HG03159 (cell line): ENCODE measurements at regions not wholly inside any gene's neighbourhood (a gene's known extent, or its start where the extent isn't known, plus 50 kb on each side); places are given as distances from the start of the nearest gene placed in this dataset.

Source experiments
- ATAC-seq: cut with Tn5 transposase; IDR thresholded peaks from one replicate; pipeline ENCODE4 v1.9.1; 2021; ENCODE audit warnings: mild to moderate bottlenecking, moderate library complexity; ENCODE audit not compliant: unreplicated experiment

DNA sequence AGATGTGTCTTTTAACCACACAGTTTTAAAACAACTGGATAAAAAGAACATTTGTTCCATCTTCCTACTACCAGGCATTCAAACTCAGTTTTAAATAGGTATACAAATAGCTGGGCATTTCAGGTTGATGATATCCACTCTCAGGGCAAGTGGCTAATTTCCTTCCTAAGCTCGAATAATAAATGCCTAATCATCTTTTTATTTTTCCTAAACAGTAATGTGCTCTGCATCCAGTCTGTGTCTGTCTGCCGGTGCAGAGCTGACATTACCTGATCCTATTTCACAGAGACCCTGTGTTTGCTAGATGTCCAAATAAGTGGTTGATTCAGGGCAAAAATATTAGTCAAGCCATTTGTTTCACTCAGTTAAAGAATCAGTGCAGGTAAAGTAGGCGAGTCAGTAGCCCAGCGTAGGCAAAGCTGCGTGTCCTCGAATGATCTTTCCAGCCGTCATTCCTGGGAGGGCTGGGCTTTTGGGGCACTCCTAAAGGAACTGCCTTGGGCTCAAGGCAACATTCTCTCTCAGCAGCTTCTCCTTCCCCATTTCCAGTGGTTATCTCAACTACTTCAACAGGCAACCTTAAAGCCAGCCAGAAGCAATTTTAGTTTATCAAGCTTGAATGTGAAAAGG, 74.2 kb upstream of the BMP2 start:
- no peak for ATAC-seq

DNA sequence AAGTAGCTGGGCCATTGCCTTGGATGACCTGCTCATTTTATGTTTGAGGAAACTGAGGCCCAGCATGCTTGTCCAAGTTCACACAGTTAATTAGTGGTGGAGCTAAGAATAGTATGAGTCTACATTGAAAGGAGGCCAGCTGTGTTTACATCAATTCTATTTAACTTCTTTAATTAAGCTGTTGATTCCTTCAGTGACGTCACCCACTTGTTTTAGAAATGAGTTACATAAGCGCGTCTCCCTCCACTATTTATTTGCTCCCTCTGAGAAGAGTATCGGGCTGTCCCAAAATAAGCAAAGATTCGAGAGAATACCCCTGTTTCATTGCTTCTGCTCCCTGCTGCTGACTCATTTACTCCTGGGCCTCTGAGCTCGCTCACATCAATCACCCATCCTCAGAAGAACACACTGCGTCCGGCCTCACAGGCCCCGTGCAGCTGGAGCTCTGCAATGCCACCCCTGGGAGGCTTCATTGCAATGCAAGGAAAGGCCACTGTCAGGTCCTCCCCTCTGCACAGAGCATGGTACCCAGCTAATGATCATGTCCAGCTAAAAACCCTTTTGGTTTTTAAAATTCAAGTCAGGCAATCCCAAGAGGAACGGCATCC, 74.8 kb upstream of the BMP2 start:
- no peak for ATAC-seq

DNA sequence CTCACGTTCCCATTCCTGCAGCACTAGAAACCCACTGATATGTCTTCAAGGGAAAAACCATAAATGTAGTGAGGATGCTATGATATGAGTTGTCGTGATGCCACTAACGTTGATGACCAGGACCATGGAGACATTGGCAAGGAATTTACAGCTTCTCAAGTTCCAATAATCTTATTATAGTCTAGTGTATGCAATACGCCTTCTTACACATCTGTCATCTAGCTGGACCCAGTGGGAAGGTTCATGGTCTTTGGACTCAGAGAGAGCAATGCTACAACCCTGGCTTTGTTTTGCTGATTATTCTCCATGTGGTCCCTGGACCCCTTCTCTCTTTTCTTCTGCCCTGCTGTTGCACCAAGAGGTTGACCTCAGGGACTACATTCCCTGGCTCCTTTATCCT, 76.0 kb upstream of the BMP2 start:
- ATAC-seq: no peak

DNA sequence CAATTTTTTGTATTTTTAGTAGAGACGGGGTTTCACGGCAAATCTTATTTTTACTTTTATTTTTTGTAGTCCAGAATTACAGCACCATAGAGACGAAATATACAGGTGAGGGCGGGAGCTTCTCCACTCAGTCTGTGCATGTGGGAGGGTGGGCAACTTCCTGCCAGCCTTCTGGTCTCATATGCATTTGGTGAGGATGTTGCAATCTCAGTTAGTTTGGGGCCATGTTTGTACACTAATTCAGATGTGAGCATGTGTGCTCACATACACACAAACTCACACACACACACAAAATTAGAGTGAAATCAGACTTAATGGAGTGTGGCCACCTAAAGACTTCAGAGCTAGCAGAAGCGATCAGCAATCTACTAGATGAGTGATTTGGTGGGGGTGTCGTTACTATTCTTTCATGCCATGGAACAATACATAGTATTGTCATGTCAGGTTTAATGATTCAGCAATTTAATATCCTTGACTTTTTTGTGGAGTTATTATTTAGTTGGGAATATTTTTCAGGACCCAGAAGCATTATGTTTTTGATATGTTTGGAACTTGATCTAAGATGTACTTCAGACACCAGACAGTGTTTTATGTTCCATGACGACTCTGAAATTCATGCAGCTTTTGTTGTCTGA, 78.0 kb upstream of the BMP2 start:
- ATAC-seq: no peak

DNA sequence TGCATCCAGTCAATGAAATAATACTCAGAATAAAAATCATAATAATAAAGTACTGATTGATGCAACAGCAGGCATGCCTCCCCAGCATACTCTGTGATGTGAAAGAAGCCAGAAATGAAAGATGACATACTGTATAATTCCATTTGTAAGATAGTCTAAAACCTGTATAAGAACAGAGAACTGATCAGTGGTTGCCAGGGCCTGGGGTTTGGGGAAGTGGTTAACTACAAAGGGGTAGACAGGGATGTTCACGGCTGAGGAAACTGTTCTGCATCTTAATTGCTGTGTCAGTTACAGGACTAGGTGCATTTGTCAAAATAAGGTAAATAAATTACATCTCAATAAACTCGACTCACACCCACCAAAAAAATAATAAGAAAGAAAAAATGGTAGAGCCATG, 81.3 kb upstream of the BMP2 start:
- peak; percentile 96 for ATAC-seq

DNA sequence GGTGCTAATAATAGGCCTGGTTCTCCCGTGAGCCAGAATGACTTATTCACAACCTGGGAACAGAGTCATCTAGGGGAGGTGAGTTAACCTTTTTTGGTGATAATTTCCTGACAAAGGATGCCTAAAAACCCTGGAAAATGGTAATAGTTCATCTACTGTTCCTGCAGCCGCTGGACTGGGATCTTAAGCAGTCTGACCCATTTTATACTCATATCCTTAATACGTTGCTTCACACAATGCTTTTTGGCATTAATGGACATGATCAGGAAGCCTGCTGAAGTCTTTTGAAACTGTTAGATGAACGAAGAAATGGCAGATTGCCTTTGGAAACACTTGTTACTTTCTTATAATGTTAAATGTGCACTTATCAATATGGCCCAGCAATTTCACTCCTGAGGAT, 81.9 kb upstream of the BMP2 start:
- ATAC-seq: no peak

DNA sequence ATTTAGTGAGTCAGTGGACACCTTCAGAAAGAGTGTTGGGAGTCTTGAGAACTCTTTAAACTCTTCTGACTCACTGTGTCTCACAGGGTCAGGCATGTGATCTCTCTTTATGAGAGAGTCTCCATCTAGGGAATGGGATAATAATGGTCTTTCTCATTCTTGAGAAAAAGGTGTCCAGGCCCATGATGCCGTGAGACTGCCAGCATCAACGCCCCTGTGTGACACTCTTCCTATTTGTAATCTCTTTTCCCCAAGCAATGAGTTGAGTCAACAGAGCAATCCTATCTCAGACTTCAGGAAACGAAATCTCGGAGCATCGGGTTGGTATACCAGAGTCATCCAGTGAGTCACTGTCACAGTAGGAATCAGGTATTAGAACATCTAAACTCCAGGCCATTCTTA, 82.3 kb upstream of the BMP2 start:
- no peak for ATAC-seq

DNA sequence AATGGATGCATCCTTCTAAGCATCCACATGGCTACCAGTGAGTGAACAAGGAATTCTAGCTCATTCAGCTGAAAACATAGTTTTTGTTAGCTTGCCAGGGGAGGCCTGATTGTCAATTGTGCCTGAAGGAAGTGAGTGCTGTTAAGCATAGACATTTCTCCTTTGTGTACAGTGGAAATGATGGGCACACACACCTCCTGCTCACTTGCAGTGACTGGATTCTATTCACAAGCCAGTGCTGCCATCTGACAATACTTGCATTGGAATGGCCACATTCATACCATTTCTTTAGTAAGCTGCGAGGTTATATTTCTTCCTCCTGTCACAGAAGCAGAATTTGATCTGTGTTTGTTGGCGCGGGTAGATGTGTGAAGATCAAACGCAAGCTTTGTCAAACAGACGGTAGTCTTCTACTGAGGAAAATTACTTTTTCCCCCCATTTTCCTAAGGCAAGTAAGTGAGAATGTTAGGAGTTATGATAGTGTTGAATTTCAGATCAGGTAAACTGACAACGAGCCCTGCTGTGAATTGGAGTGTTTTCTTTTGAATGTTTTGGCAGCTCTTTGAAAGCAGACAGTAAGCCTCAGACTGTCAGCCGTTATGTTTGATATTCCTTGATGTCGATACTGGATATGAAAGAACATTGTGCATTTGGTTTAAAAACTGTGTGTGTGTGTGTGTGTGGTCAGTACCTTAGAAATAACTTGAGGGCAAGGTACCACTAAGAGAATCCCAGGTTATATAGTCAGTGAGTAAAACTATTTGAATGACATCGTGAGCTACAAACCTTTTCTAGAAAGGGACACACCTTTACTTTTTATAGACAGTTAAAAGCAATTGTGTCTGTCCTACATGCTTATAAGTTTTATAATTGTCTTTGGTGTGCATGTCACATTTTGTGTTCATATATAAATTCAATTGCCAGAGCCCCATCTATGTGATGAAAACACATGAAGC, 84.2 kb upstream of the BMP2 start:
- ATAC-seq: no peak

DNA sequence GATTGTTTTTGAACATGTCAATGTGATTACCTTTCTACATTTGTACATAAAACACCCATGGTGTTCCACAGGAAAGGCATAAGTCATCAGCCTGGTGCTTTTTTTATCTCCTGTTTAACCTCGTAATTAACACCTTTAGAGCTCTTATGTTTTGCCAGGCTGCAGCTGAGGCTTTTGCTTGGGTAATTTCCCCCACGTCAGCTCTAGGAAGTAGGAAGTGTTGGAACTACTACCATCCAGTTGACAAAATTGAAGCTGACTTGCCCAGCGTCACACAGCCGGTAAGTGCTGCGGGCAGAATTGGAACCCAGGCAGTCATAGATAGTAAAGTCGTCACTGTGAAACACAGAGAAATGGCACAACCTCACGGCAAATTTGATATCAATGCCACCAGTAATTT, 86.6 kb upstream of the BMP2 start:
- ATAC-seq: no peak

DNA sequence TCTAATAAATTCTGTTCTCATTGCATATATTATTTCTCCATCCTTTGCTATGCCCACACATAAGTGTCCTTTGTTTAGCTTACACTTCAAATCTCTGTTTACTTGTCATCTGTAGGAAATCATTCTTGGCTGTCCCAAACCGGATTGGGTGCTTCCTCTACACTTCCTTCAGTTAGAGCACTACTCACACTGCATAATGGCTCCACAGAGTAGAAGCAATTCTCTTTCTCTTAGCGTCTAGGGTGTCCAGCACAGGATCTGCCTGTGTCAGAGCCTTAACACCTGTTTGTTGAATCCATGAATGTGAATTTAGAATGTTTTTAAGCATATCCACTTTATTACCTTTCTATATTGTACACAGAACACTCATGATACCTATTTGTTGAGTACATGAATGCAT, 87.0 kb upstream of the BMP2 start:
- ATAC-seq: no peak

DNA sequence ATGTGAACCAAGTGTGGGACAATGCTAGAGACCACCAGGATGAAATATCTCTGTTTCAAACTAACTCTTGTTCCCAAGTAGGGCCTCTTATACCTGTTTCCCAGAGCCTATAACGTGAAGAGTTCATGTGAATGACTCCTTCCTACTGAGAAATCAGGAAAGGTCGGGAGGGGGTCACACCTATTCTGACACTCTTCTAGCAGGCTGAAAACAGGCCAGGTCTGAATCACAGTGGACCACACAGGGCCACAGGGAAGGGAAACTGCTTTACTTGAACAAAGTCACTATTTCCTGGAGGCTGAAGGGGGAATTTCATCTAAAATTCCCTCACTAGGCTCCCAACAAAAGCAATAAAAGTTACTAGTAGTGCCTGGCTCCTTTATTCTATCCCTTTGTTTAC, 88.4 kb upstream of the BMP2 start:
- ATAC-seq: no peak

DNA sequence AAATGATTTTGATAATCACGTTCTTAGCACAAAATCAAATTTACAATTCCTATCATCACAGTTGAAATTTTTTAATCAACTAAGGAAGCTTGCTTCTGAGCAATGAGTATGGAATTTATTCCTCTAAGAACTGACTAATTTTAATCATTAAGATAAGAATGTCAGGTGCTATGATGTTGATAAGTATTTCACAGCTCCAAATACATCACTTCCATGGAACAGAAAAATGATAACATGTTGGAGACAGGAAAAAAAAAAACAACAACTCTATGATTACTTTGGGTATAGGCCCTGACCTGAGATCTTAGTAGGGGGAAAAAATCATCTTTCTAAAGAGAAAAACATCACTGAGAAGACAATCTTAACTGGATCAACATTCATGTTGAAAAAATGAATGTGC, 89.4 kb upstream of the BMP2 start:
- no peak for ATAC-seq

DNA sequence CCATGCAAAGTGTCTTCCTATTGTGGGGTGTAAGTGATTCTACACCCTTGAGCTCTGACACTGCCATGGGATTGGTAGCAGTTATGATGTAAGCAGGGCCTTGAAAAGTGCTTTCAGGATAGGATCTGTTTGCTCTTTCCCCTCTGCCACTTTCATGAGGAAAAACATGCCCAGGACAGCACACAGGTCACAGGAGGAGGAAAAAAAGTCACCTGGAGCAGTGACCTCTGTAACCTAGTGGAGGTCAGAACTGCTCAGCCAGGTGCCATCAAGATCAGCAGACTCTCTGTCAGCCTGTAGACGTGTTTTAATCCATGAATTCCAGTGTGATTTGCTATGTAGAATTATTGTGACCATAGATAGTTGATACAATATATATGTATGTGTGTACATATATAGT, 92.7 kb upstream of the BMP2 start:
- ATAC-seq: no peak

DNA sequence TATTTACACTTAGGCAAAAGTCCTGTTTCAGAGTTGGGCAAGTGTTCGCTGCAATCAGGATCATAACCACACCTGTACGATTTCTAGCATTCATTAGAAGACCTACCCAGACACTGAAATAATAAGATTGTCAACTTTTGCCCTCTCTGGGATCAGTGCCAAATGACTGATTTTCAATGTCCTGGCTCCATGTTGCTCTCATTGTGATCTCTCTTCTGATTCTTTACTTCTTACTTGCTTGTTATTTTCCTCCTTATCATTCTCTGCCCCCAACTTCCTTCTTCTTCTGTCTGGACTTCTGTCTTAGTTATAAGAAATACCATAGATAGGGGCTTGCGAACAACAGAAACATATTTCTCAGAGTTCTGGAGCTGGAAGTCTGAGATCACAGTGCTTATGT, 94.4 kb upstream of the BMP2 start:
- no peak for ATAC-seq

DNA sequence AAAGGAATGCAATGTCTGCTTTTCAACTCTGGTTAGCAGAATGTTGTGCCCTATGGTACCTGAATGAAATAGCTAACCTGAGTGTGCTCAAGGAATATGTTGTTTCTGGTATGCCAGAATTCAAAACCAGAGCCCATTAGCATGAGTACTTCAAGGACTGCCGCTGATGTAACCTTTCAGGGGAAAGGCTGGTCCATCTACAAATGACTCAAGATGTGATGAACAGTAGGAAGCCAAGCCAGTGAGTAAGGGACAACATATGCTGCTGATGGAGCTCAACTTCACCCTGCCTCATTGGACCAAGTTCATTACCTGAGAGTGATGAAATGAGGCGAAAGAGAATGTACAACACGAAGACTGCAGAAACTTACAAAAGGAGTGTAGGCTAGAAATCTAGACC, 95.7 kb upstream of the BMP2 start:
- ATAC-seq: no peak

DNA sequence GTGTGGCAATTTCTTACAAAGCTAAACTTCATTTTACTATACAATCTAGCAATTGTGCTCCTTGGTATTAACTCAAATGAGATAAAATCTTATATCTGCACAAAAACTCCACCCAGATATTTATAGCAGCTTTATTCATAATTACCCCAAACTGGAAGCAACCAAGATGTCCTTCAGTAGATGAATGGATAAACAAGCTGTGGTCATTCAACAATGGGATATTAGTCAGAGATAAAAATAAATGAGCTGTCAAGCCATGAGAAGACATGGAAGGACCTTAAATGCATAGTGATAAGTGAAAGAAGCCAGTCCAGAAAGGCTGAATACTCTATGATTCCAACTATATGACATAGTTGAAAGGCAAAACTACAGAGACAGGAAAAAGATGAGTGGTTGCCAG, 98.9 kb upstream of the BMP2 start:
- ATAC-seq: no peak

DNA sequence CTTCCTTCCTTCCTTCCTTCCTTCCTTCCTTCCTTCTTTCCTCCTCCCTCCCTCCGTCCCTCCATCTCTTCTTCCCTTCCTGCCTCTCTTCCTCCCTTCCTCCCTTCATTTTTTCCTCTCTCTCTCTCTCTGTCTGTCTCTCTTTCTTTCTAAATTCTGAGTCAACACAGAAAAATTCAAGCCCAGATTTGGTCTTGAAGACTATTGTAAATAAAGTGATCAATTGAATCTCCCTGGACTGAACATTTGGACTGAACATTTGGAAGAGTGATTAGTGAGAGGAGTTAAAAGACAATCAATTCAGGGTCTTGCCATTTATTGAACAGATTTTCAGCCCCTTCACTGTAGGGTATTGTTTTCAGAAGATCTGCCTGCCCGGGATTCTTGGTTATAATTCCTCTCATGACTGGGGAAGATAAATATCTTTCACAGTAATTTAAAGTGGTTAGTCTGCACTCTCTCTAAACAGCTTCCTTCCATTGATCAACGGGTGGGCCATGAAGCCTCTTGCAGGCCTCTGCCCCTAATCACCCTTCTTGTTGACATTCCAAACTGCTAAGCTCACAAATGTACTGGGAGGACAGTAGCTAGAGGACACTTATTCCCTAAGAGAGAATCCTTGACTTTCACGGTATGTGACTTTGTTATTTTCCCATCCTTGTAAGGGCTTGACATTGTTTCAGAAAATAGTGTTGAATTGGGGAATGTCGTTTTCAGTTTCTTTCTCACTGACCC, 101.7 kb upstream of the BMP2 start:
- no peak for ATAC-seq

DNA sequence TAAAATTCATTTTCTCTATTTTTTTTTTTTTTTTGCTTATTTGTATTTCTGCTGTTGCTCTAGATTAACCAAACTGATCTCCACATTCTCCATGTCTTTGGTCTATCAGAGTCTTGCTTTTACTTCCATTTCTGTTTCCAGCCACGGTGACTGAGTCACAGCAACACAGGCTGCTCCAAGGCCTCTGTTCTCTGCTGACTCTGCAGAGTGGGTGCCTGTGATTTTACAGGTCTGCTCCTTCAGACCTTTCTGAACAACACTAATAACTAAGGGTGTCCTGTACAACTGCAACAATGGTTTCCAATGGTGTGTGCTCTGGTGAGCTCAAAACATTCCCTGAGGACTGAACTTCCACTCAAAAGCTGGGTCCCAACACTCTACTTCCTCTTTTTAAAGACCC, 102.3 kb upstream of the BMP2 start:
- no peak for ATAC-seq

DNA sequence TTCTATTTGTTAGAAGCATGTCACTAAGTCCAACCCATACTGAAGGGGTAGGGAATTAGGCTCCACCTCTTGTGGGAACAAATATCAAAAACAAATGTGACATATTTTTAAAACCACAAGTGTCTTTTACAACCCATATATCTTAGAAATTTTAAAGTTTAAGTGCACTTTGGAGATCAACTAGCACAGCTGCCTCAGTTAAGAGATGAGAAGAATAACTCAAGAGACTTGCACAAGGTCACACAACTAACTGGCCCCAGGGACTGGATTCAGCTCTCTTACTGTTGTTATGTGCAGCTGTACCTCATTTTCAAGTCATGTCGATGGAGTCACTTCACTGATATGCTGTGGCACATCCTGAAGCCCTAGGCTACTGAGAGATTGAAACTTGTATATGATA, 102.9 kb upstream of the BMP2 start:
- ATAC-seq: no peak

DNA sequence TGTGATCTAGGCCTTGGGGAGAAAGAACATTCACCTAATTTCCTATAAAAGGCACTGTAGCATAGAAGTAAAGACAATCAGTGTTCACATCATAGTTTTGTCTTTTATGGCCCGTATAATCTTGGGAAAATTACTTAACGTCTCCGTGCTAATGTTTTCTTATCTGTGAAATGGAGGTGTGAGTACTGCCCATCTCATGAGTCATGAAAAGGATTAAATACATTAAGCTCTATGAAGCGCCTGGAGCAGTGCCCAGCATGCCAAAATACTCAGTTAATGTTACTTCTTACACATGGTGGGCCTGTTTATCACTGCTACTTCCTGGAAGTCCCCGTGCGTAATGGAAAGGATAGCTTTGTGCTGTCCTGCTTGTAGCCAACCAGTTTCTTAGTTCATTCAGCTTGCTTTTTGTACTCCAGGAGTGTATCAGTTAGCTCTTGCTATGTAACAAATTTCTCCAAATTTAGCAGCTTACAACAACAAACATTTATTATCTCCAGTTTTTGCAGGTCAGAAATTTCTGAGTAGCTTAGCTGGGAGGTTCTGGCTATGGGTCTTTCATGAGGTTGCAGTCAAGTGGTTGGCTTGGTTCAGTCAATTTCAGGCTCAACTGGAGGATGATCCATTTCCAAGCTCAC, 103.6 kb upstream of the BMP2 start:
- ATAC-seq: no peak

DNA sequence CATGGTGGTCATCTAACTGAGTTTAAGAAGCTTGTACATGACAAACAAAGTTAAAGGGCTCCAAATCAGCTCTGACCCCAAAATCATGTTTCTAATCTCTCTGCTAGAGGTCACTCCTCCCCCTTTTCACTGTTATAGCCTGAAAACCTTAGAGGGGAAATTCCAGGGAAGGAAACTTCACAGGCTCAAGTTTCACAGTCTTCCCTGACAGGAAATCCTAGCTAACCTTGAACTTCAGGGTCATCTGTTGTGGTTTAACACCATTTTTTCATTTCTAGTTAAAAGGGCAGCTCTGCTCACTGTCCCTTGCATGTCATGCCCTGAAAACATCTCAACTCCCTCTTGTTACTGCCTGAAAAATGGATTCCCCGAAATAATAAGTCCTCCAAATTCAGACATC, 104.4 kb upstream of the BMP2 start:
- no peak for ATAC-seq
